H1 (cell line): ENCODE measurements at regions not wholly inside any gene's neighbourhood (a gene's known extent, or its start where the extent isn't known, plus 50 kb on each side); places are given as distances from the start of the nearest gene placed in this dataset.

ENCODE experiments used
- CTCF ChIA-PET: fragments of 300-600 bp; sonication (Branson Sonifier 250); formaldehyde crosslinking; loops from one replicate; lab custom pipeline; 2021; ENCODE audit not compliant: partially characterized antibody; lab: Charles Lee
- POLR2A ChIA-PET: fragments of 300-600 bp; sonication (Branson Sonifier 250); formaldehyde crosslinking; loops from one replicate; lab custom pipeline; 2021; ENCODE audit warnings: inconsistent platforms; ENCODE audit not compliant: partially characterized antibody; lab: Charles Lee
- DNase-seq, 2 experiments: peaks; one replicate each; pipeline versions ENCODE4 v3.0.0 to v3.0.0-alpha.2; 2010 to 2022; ENCODE audit warnings: low spot score in 2 of 2, low read depth in 1 of 2, mixed read lengths in 1 of 2
- FAIRE-seq: peaks from 2 replicates; lab custom pipeline; 2011; peaks lifted over from hg19 to GRCh38; lab: Jason Lieb, UNC
- H2AFZ ChIP-seq: 2 replicates; pipeline ENCODE4 v1.8.1; 2012; ENCODE audit warnings: low read length, inconsistent platforms
- H2AK5ac ChIP-seq: 2 replicates; pipeline ENCODE4 v1.6.1; 2013; ENCODE audit warnings: low read depth, low read length
- H2BK120ac ChIP-seq: replicated peaks from 2 replicates; pipeline ENCODE3; 2013; ENCODE audit warnings: low read depth, low read length, inconsistent platforms
- H2BK12ac ChIP-seq: 2 replicates; pipeline ENCODE4 v1.6.1; 2013; ENCODE audit warnings: low read depth, low read length
- H2BK15ac ChIP-seq: 2 replicates; pipeline ENCODE4 v1.6.1; 2013; ENCODE audit warnings: low read length
- H2BK20ac ChIP-seq: 2 replicates; pipeline ENCODE4 v1.6.1; 2013; ENCODE audit warnings: low read length
- H2BK5ac ChIP-seq: 2 replicates; pipeline ENCODE4 v1.6.1; 2013; ENCODE audit warnings: low read depth, low read length
- H3K14ac ChIP-seq: 2 replicates; pipeline ENCODE4 v1.6.1; 2013; ENCODE audit warnings: inconsistent platforms; ENCODE audit not compliant: insufficient read length
- H3K18ac ChIP-seq: 2 replicates; pipeline ENCODE4 v1.6.1; 2013; ENCODE audit warnings: low read length; ENCODE audit errors: extremely low read depth
- H3K23ac ChIP-seq: 2 replicates; pipeline ENCODE4 v1.6.1; 2013; ENCODE audit warnings: inconsistent platforms; ENCODE audit not compliant: insufficient read length
- H3K23me2 ChIP-seq: 2 replicates; pipeline ENCODE4 v1.6.1; 2013; ENCODE audit warnings: low read depth, low read length
- H3K27ac ChIP-seq: 2 replicates; pipeline ENCODE4 v1.6.1; 2011; ENCODE audit warnings: low read depth, low read length, inconsistent platforms
- H3K27me3 ChIP-seq, 4 experiments: replicated peaks in 1 of 4; 1 replicate in 1 of 4; 2 replicates in 3 of 4; pipeline versions ENCODE4 v1.6.1 to v1.8.1; 2011 to 2013; ENCODE audit warnings: low read length in 3 of 4, mild to moderate bottlenecking in 3 of 4, inconsistent platforms in 2 of 4, mixed read lengths in 2 of 4, moderate library complexity in 1 of 4; ENCODE audit not compliant: control insufficient read depth in 3 of 4, insufficient read depth in 3 of 4; ENCODE audit errors: extremely low read depth in 1 of 4
- H3K36me3 ChIP-seq, 4 experiments: 2 replicates each; pipeline versions ENCODE4 v1.6.1 to v1.8.1; 2011 to 2013; ENCODE audit warnings: mild to moderate bottlenecking in 4 of 4, low read length in 3 of 4, moderate library complexity in 2 of 4, control low read depth in 1 of 4, inconsistent platforms in 1 of 4; ENCODE audit not compliant: insufficient read depth in 4 of 4, control insufficient read depth in 2 of 4
- H3K4ac ChIP-seq: replicated peaks from 2 replicates; pipeline ENCODE3; 2013; ENCODE audit warnings: low read length, low read depth, mixed read lengths, inconsistent platforms; ENCODE audit not compliant: insufficient read length
- H3K4me1 ChIP-seq, 4 experiments: replicated peaks in 1 of 4; 1 replicate in 1 of 4; 2 replicates in 3 of 4; pipeline versions ENCODE4 v1.6.1 to v1.8.1; 2011 to 2013; ENCODE audit warnings: low read length in 3 of 4, inconsistent platforms in 2 of 4, mixed read lengths in 1 of 4; ENCODE audit not compliant: insufficient read depth in 4 of 4, control insufficient read depth in 3 of 4
- H3K4me2 ChIP-seq, 2 experiments: 2 replicates each; pipeline versions ENCODE4 v1.6.1 to v1.8.1; 2011 to 2013; ENCODE audit warnings: low read depth in 2 of 2, low read length in 2 of 2, control low read depth in 1 of 2, inconsistent platforms in 1 of 2, mild to moderate bottlenecking in 1 of 2; ENCODE audit not compliant: insufficient read depth in 1 of 2
- H3K4me3 ChIP-seq, 4 experiments: fragments of 200-600, 300-600 bp in 1 of 4; sonication (generic), shearing (Covaris generic), sonication (Bioruptor Twin) in 1 of 4; 2 replicates each; pipeline versions ENCODE4 v1.5.1 to v1.8.1; 2011 to 2016; ENCODE audit warnings: low read length in 4 of 4, low read depth in 3 of 4, control low read depth in 2 of 4, inconsistent platforms in 2 of 4, mild to moderate bottlenecking in 2 of 4, mixed read lengths in 1 of 4, moderate library complexity in 1 of 4; ENCODE audit not compliant: insufficient read depth in 2 of 4; ENCODE audit errors: extremely low read depth in 1 of 4
- H3K56ac ChIP-seq: replicated peaks from 2 replicates; pipeline ENCODE3; 2013; ENCODE audit warnings: low read depth, mild to moderate bottlenecking, mixed read lengths, low read length, inconsistent platforms; ENCODE audit not compliant: insufficient read length
- H3K79me1 ChIP-seq: 2 replicates; pipeline ENCODE4 v1.6.1; 2013; ENCODE audit warnings: low read depth, low read length, control low read depth
- H3K79me2 ChIP-seq, 2 experiments: 2 replicates each; pipeline versions ENCODE4 v1.6.1 to v1.8.1; 2012 to 2013; ENCODE audit warnings: low read length in 2 of 2, mild to moderate bottlenecking in 2 of 2, inconsistent platforms in 1 of 2; ENCODE audit not compliant: insufficient read depth in 2 of 2, control insufficient read depth in 1 of 2
- H3K9ac ChIP-seq, 4 experiments: replicated peaks in 1 of 4; 1 replicate in 1 of 4; 2 replicates in 3 of 4; pipeline versions ENCODE4 v1.6.1 to v1.8.1; 2011 to 2013; ENCODE audit warnings: low read depth in 3 of 4, low read length in 3 of 4, control low read depth in 2 of 4, mild to moderate bottlenecking in 2 of 4, moderate library complexity in 2 of 4, inconsistent platforms in 1 of 4; ENCODE audit errors: extremely low read depth in 1 of 4
- H3K9me3 ChIP-seq, 2 experiments: 2 replicates each; pipeline versions ENCODE4 v1.6.1 to v1.8.1; 2012 to 2013; ENCODE audit warnings: mild to moderate bottlenecking in 2 of 2, moderate library complexity in 2 of 2, control low read depth in 1 of 2, inconsistent platforms in 1 of 2, low read depth in 1 of 2, low read length in 1 of 2, mixed read lengths in 1 of 2; ENCODE audit not compliant: insufficient read depth in 2 of 2
- H4K20me1 ChIP-seq, 2 experiments: replicated peaks in 1 of 2; 2 replicates each; pipeline versions ENCODE3 to v1.8.1; 2011 to 2013; ENCODE audit warnings: inconsistent platforms in 2 of 2, low read length in 2 of 2, mild to moderate bottlenecking in 1 of 2; ENCODE audit not compliant: insufficient read depth in 2 of 2, control insufficient read depth in 1 of 2
- H4K5ac ChIP-seq: 2 replicates; pipeline ENCODE4 v1.6.1; 2013; ENCODE audit warnings: low read length, low read depth, mixed read lengths, inconsistent platforms; ENCODE audit not compliant: insufficient read length
- H4K8ac ChIP-seq: 2 replicates; pipeline ENCODE4 v1.8.0; 2013; ENCODE audit warnings: mild to moderate bottlenecking, moderate library complexity, low read length, inconsistent platforms; ENCODE audit not compliant: insufficient read depth; ENCODE audit errors: extremely low read depth
- H4K91ac ChIP-seq: replicated peaks from 2 replicates; pipeline ENCODE3; 2013; ENCODE audit warnings: low read length, mixed read lengths, inconsistent platforms; ENCODE audit not compliant: insufficient read length
- BACH1 ChIP-seq: IDR thresholded peaks from 2 replicates; pipeline ENCODE4 v1.6.1; 2012; ENCODE audit warnings: low read length, improper control_type of control experiment
- CBX8 ChIP-seq: fragments of 300-800, 300-1000 bp; sonication (generic); IDR thresholded peaks from 2 replicates; pipeline ENCODE4 v1.7.1; 2016; ENCODE audit warnings: low read depth, low read length, borderline replicate concordance
- FOSL1 ChIP-seq: IDR thresholded peaks from 2 replicates; pipeline ENCODE4 v1.6.1; 2011; ENCODE audit warnings: mild to moderate bottlenecking, low read depth, low read length, moderate library complexity; ENCODE audit not compliant: insufficient read depth
- GTF2F1 ChIP-seq: IDR thresholded peaks from 2 replicates; pipeline ENCODE4 v1.6.1; 2012; ENCODE audit warnings: low read depth, low read length, improper control_type of control experiment, borderline replicate concordance
- KDM4A ChIP-seq: IDR thresholded peaks from one replicate; pipeline ENCODE4 v1.7.1; 2012; ENCODE audit warnings: low read depth, mild to moderate bottlenecking, moderate library complexity, low read length, inconsistent platforms; ENCODE audit not compliant: severe bottlenecking
- NANOG ChIP-seq: IDR thresholded peaks from 2 replicates; pipeline ENCODE4 v1.6.1; 2011; ENCODE audit warnings: low read length, low read depth, mild to moderate bottlenecking, inconsistent platforms; ENCODE audit not compliant: insufficient read depth, poor library complexity, severe bottlenecking
- POLR2A ChIP-seq, 2 experiments: IDR thresholded peaks; 1 replicate in 1 of 2; 2 replicates in 1 of 2; pipeline ENCODE4 v1.6.1; 2011; ENCODE audit warnings: low read depth in 2 of 2, low read length in 2 of 2, mild to moderate bottlenecking in 2 of 2; ENCODE audit errors: control extremely low read depth in 1 of 2
- RFX5 ChIP-seq: IDR thresholded peaks from 2 replicates; pipeline ENCODE4 v1.6.1; 2011; ENCODE audit warnings: low read depth, low read length, improper control_type of control experiment, borderline replicate concordance
- SAP30 ChIP-seq: fragments of 300-600 bp; sonication (generic); IDR thresholded peaks from 2 replicates; pipeline ENCODE4 v1.7.1; 2012; ENCODE audit warnings: low read length, moderate library complexity, mild to moderate bottlenecking, inconsistent platforms; ENCODE audit not compliant: insufficient read depth, insufficient replicate concordance
- SIN3A ChIP-seq, 2 experiments: IDR thresholded peaks in 1 of 2; conservative IDR thresholded peaks in 1 of 2; 2 replicates each; pipeline ENCODE4 v1.6.1; 2011 to 2012; ENCODE audit warnings: low read length in 2 of 2, improper control_type of control experiment in 1 of 2, low read depth in 1 of 2, mild to moderate bottlenecking in 1 of 2
- SIX5 ChIP-seq: IDR thresholded peaks from 2 replicates; pipeline ENCODE4 v1.6.1; 2011; ENCODE audit warnings: mild to moderate bottlenecking, low read depth, low read length
- WGBS, 2 experiments: shearing (Covaris generic) in 1 of 2; methylation state at CpG; one replicate each; pipeline versions ENCODE4 v1.1.6 to v1.1.7; 2013 to 2015; ENCODE audit warnings: low lambda C conversion rate in 2 of 2, mixed read lengths in 2 of 2, inconsistent platforms in 1 of 2, low coverage in 1 of 2, missing lambda C conversion rate in 1 of 2; ENCODE audit not compliant: insufficient replicate concordance in 2 of 2, insufficient coverage in 1 of 2, insufficient read length in 1 of 2; ENCODE audit errors: extremely low coverage in 1 of 2, missing lambda C conversion rate in 1 of 2; 5-methylcytosine and 5-hydroxymethylcytosine counted together

- 0 out of 2 replicates have a peak overlapping the region, but pooled peaks have one; percentile 82 for H2BK20ac ChIP-seq
- H3K4me2 ChIP-seq: peak overlapping the region; percentile 63 to 92
- H3K79me2 ChIP-seq: no peaks in the 10 kb centered on the region
- no peak overlapping the region; a peak in 2 of 7 replicates for H3K9ac ChIP-seq
- H2BK12ac ChIP-seq: peak overlapping the region; percentile 56; the same call in 1 of the 2 replicates
- peak overlapping the region; percentile 35 for H3K18ac ChIP-seq
- ChIA-PET POLR2A (interaction anchor here (0.6 to 1.3 kb wide), 4 partner anchors 9 to 153 kb away, joined by 3 read pairs; no protein-coding TSS in a partner anchor), CTCF (interaction anchor here (0.8 to 2.5 kb wide), 7 partner anchors 18 to 127 kb away, joined by 3 to 11 read pairs (median 3); no protein-coding TSS in a partner anchor)
- 0 out of 2 replicates have a peak overlapping the region, but pooled peaks have one; percentile 6 for H2BK5ac ChIP-seq
- no peaks in the 10 kb centered on the region for H3K79me1 ChIP-seq
- H4K8ac ChIP-seq: no peak overlapping the region
- H3K14ac ChIP-seq: no peak overlapping the region
- H4K20me1 ChIP-seq: no peaks in the 10 kb centered on the region
- no peak overlapping the region for H2BK120ac ChIP-seq
- no peak overlapping the region for H3K27ac ChIP-seq
- H3K9me3 ChIP-seq: no peaks in the 10 kb centered on the region
- H3K4ac ChIP-seq: no peak overlapping the region
- H3K23me2 ChIP-seq: peaks cover 6% of the 10 kb centered on the region
- no peak overlapping the region for H2AK5ac ChIP-seq
- peaks cover 4 to 16% (median 8%) of the 10 kb centered on the region in 4 experiments for H3K4me1 ChIP-seq
- WGBS, 2 experiments: 27% methylated on average over 22 of the region's 22 CpGs; no CpG with 5 or more reads in 1 of the 2 experiments
- DNase-seq (no peak), FAIRE-seq (no peak)
- no peak overlapping the region for H4K91ac ChIP-seq
- H3K23ac ChIP-seq: no peak overlapping the region
- no peak overlapping the region for H3K56ac ChIP-seq
- H2BK15ac ChIP-seq: no peak overlapping the region
- no peak overlapping the region for H4K5ac ChIP-seq
- H3K4me3 ChIP-seq: peak overlapping the region; percentile 0 to 45 (median 33); a peak in 6 of 8 replicates
- peak overlapping the region; percentile 68 for H2AFZ ChIP-seq
- no peaks in the 10 kb centered on the region; a peak in 1 of 8 replicates for H3K36me3 ChIP-seq
- no peak for TF ChIP-seq GTF2F1
- no peak for TF ChIP-seq BACH1
- TF ChIP-seq RFX5: no peak
- no peak for TF ChIP-seq CBX8
- TF ChIP-seq KDM4A: no peak
- TF ChIP-seq FOSL1: no peak
- TF ChIP-seq NANOG: peak; percentile 39
- TF ChIP-seq SIX5: no peak
- TF ChIP-seq POLR2A (IDR thresholded peaks at IDR 0.05; ENCODE audit: control extremely low read depth in 1 of 2, low read depth in 2 of 2, low read length in 2 of 2): no peak
- TF ChIP-seq SIN3A (conservative IDR thresholded peaks at IDR 0.05 in 1 of 2, IDR thresholded peaks at IDR 0.05 in 1 of 2; ENCODE audit: low read depth in 1 of 2, low read length in 2 of 2): 0 out of 4 replicates have a peak, but pooled peaks of 1 of the 2 experiments have one; percentile 54
- no peak for TF ChIP-seq SAP30
- H3K27me3 ChIP-seq: peaks cover 0 to 7% (median under 1%) of the 10 kb centered on the region in 4 experiments; a peak in 3 of 7 replicates
Measured at GRCh38 chr7:98771941-98772603, 97.7 kb downstream of the TMEM130 start.
